K562 (cell line): ENCODE measurements at regions not wholly inside any gene's neighbourhood (a gene's known extent, or its start where the extent isn't known, plus 50 kb on each side); places are given as distances from the start of the nearest gene placed in this dataset.

Experiments
- ATAC-seq: fragments of 200-7000 bp; cut with Tn5 transposase; 3 replicates; pipeline ENCODE4 v1.9.1; 2020; ENCODE audit warnings: moderate library complexity
- BruUV-seq: library from RNA; stranded (reverse); fragments of 400-500 nt; replicated peaks from 2 replicates; lab custom pipeline; 2021; lab: Mats Ljungman, UMichigan
- CTCF ChIA-PET: fragments of 300-600 bp; formaldehyde crosslinking; extraction: SDS; loops from one replicate; lab custom pipeline; 2021; ENCODE audit warnings: low intra/inter-chr PET ratio; lab: Yijun Ruan, JAX
- POLR2A ChIA-PET: fragments of 300-600, 350-650 bp; sonication (Branson Sonifier 250); formaldehyde crosslinking; extraction: SDS; loops from one replicate; lab custom pipeline; 2021; ENCODE audit warnings: antibody characterized with exemption, inconsistent platforms; lab: Yijun Ruan, JAX
- DNase-seq, 4 experiments: peaks; one replicate each; pipeline versions ENCODE4 v3.0.0 to v3.0.0-alpha.2; 2011 to 2018; ENCODE audit warnings: low spot score in 3 of 4, mixed read lengths in 3 of 4; ENCODE audit errors: extremely low read depth in 1 of 4
- FAIRE-seq: peaks from 2 replicates; lab custom pipeline; 2011; peaks lifted over from hg19 to GRCh38; lab: Jason Lieb, UNC
- H2AFZ ChIP-seq: 2 replicates; pipeline ENCODE4 v1.6.0; 2011; ENCODE audit warnings: low read depth, low read length, control low read depth, inconsistent platforms
- H3K27ac ChIP-seq: fragments of 200-600 bp; 3 replicates; pipeline ENCODE4 v1.8.0; 2011; ENCODE audit warnings: low read depth, mild to moderate bottlenecking, control low read depth, inconsistent platforms, low read length, moderate library complexity, mixed read lengths; ENCODE audit errors: extremely low read depth
- H3K27me3 ChIP-seq, 2 experiments: fragments of 300-600 bp in 1 of 2; 2 replicates in 1 of 2; 3 replicates in 1 of 2; pipeline versions ENCODE4 v1.6.0 to v1.8.0; 2011; ENCODE audit warnings: inconsistent platforms in 2 of 2, low read length in 2 of 2, mild to moderate bottlenecking in 1 of 2, mixed read lengths in 1 of 2, moderate library complexity in 1 of 2; ENCODE audit not compliant: control insufficient read depth in 2 of 2, insufficient read depth in 2 of 2
- H3K36me3 ChIP-seq: fragments of 300-600 bp; 3 replicates; pipeline ENCODE4 v1.8.0; 2011; ENCODE audit warnings: mild to moderate bottlenecking, low read length, inconsistent platforms; ENCODE audit not compliant: control insufficient read depth, insufficient read depth
- H3K4me1 ChIP-seq, 2 experiments: fragments of 200-600 bp in 1 of 2; replicated peaks in 1 of 2; 2 replicates in 1 of 2; 3 replicates in 1 of 2; pipeline versions ENCODE4 v1.5.1 to v1.8.0; 2011; ENCODE audit warnings: inconsistent platforms in 2 of 2, low read length in 2 of 2, mild to moderate bottlenecking in 1 of 2, mixed read lengths in 1 of 2, moderate library complexity in 1 of 2; ENCODE audit not compliant: control insufficient read depth in 2 of 2, insufficient read depth in 2 of 2
- H3K4me2 ChIP-seq: 2 replicates; pipeline ENCODE4 v1.6.1; 2011; ENCODE audit warnings: low read length, control low read depth, inconsistent platforms, mixed read lengths; ENCODE audit not compliant: insufficient read depth
- H3K4me3 ChIP-seq: fragments of 200-600 bp; sonication (generic), shearing (Covaris generic); 2 replicates; pipeline ENCODE4 v1.5.1; 2016; ENCODE audit warnings: control low read depth, inconsistent platforms
- H3K79me2 ChIP-seq: fragments of 200-600 bp; 3 replicates; pipeline ENCODE4 v1.8.0; 2011; ENCODE audit warnings: low read length, inconsistent platforms; ENCODE audit not compliant: control insufficient read depth, insufficient read depth
- H3K9ac ChIP-seq, 2 experiments: 2 replicates each; pipeline versions ENCODE4 v1.6.0 to v1.6.1; 2011; ENCODE audit warnings: low read depth in 2 of 2, low read length in 2 of 2, control low read depth in 1 of 2, inconsistent platforms in 1 of 2, mild to moderate bottlenecking in 1 of 2, mixed read lengths in 1 of 2; ENCODE audit not compliant: insufficient read depth in 1 of 2
- H3K9me1 ChIP-seq: one replicate; pipeline ENCODE4 v1.6.0; 2011; ENCODE audit warnings: inconsistent platforms, mild to moderate bottlenecking, low read length, moderate library complexity; ENCODE audit not compliant: control insufficient read depth, insufficient read depth
- H3K9me3 ChIP-seq: replicated peaks from 2 replicates; pipeline ENCODE4 v1.5.1; 2011; ENCODE audit warnings: low read depth, low read length, inconsistent platforms; ENCODE audit not compliant: control insufficient read depth, insufficient read depth
- H4K20me1 ChIP-seq: replicated peaks from 2 replicates; pipeline ENCODE4 v1.6.1; 2011; ENCODE audit warnings: low read length, inconsistent platforms, mixed read lengths; ENCODE audit not compliant: control insufficient read depth, insufficient read depth
- CHCHD3 ChIP-seq: fragments of 250-450 bp; sonication (Bioruptor Pico); IDR thresholded peaks from 2 replicates; pipeline ENCODE4 v2.1.2; 2022; ENCODE audit warnings: mild to moderate bottlenecking
- KLF10 ChIP-seq: fragments of 250-450 bp; sonication (Bioruptor Pico); IDR thresholded peaks from 2 replicates; pipeline ENCODE4 v1.6.1; 2021; ENCODE audit warnings: matching md5 sums
- MLLT1 ChIP-seq, 2 experiments: fragments of 450-650 bp; IDR thresholded peaks; 2 replicates each; pipeline ENCODE4 v1.6.1; 2016
- REST ChIP-seq, 2 experiments: fragments of 450-650 bp; formaldehyde crosslinking in 1 of 2; IDR thresholded peaks; 2 replicates each; pipeline versions ENCODE4 v1.4.0 to v1.6.1; 2014 to 2020; ENCODE audit warnings: mild to moderate bottlenecking in 2 of 2, borderline replicate concordance in 1 of 2, low read depth in 1 of 2
- SMARCA4 ChIP-seq: fragments of 450-650 bp; IDR thresholded peaks from 2 replicates; pipeline ENCODE4 v1.6.1; 2016
- SMARCA5 ChIP-seq: fragments of 450-650 bp; IDR thresholded peaks from 2 replicates; pipeline ENCODE4 v1.6.1; 2016
- ZNF717 ChIP-seq: fragments of 250-450 bp; sonication (Bioruptor Pico); IDR thresholded peaks from 2 replicates; pipeline ENCODE4 v1.5.0; 2021
- WGBS: fragments of 100-300 bp; shearing (Covaris generic); methylation state at CpG from one replicate; pipeline ENCODE4 v1.1.6; 2016; ENCODE audit warnings: low coverage, mixed read lengths; ENCODE audit not compliant: insufficient coverage; ENCODE audit errors: missing lambda C conversion rate; 5-methylcytosine and 5-hydroxymethylcytosine counted together
- in situ Hi-C: fragments of 300-500 bp; cut with MboI; formaldehyde crosslinking; loops from 4 replicates; pipeline ENCODE4 v1.15.0; 2018; ENCODE audit warnings: inconsistent platforms, mixed read lengths
- intact Hi-C: fragments of 100-400 bp; cut with micrococcal nuclease; formaldehyde crosslinking; loops from 2 replicates; pipeline ENCODE4 v1.14.2; 2022

- 0 out of 5 replicates have a peak, but pooled peaks cover 0 to 2% of the 10 kb centered on the region in 2 experiments for H3K27me3 ChIP-seq
- no peaks in the 10 kb centered on the region for H3K79me2 ChIP-seq
- in situ Hi-C loops: no loop called here
- FAIRE-seq (no peak), ATAC-seq (no peak), DNase-seq (no peak)
- no peaks in the 10 kb centered on the region for H3K4me1 ChIP-seq
- H3K4me3 ChIP-seq: no peak overlapping the region
- 4% methylated on average over 5 of the region's 5 CpGs for WGBS
- TF ChIP-seq SMARCA4: no peak
- TF ChIP-seq KLF10: no peak
- TF ChIP-seq CHCHD3 (CRISPR knock-in tag): no peak
- no peak for TF ChIP-seq REST (IDR thresholded peaks at IDR 0.05; ENCODE audit: borderline replicate concordance)
- TF ChIP-seq REST (CRISPR knock-in tag; IDR thresholded peaks at IDR 0.05; ENCODE audit: low read depth): no peak
- no peak for TF ChIP-seq MLLT1 (IDR thresholded peaks at IDR 0.05)
- no peak for TF ChIP-seq ZNF717 (CRISPR knock-in tag)
- no peak for TF ChIP-seq SMARCA5
- ChIA-PET CTCF (interaction anchor here (0.8 kb wide), 1 partner anchor 362 kb away, joined by 3 read pairs; no protein-coding TSS in a partner anchor), POLR2A (interaction anchor here (1.4 kb wide), 1 partner anchor 11 kb away, joined by 4 read pairs; no protein-coding TSS in a partner anchor)
- no peak overlapping the region for H3K9ac ChIP-seq
- H2AFZ ChIP-seq: no peak overlapping the region
- no peak overlapping the region for H3K27ac ChIP-seq
- BruUV-seq: no TSS peak
- no peaks in the 10 kb centered on the region for H3K9me3 ChIP-seq
- H3K9me1 ChIP-seq: no peaks in the 10 kb centered on the region
- no peak overlapping the region for H3K4me2 ChIP-seq
- H3K36me3 ChIP-seq: no peaks in the 10 kb centered on the region
- H4K20me1 ChIP-seq: no peaks in the 10 kb centered on the region
- intact Hi-C loops: no loop called here
These were observed 364.7 kb downstream of the NUAK1 start for GRCh38 chr12:105774037-105774436.
